H9 (cell line): ENCODE measurements at regions not wholly inside any gene's neighbourhood (a gene's known extent, or its start where the extent isn't known, plus 50 kb on each side); places are given as distances from the start of the nearest gene placed in this dataset.

Experiments used
- DNase-seq: peaks from one replicate; pipeline ENCODE4 v3.0.0-alpha.2; 2017
- H2AFZ ChIP-seq: one replicate; pipeline ENCODE4 v1.6.1; 2013; ENCODE audit warnings: mild to moderate bottlenecking, low read length, control low read depth, moderate library complexity
- H2AK5ac ChIP-seq: 2 replicates; pipeline ENCODE4 v1.6.1; 2013; ENCODE audit warnings: low read length, control low read depth, mixed read lengths; ENCODE audit not compliant: insufficient read length
- H2BK120ac ChIP-seq: one replicate; pipeline ENCODE4 v1.6.1; 2013; ENCODE audit warnings: low read depth, mild to moderate bottlenecking, low read length, control low read depth, inconsistent platforms; ENCODE audit not compliant: poor library complexity, severe bottlenecking
- H2BK12ac ChIP-seq: 2 replicates; pipeline ENCODE4 v1.6.1; 2013; ENCODE audit warnings: low read length, control low read depth, mixed read lengths, low read depth; ENCODE audit not compliant: insufficient read length
- H2BK15ac ChIP-seq: 2 replicates; pipeline ENCODE4 v1.6.1; 2013; ENCODE audit warnings: low read depth, low read length, control low read depth
- H2BK20ac ChIP-seq: one replicate; pipeline ENCODE4 v1.6.1; 2013; ENCODE audit warnings: low read depth, mild to moderate bottlenecking, low read length, control low read depth, inconsistent platforms; ENCODE audit not compliant: poor library complexity, severe bottlenecking
- H2BK5ac ChIP-seq: 2 replicates; pipeline ENCODE4 v1.6.1; 2013; ENCODE audit warnings: low read length, control low read depth, mixed read lengths; ENCODE audit not compliant: insufficient read length
- H3K14ac ChIP-seq: 2 replicates; pipeline ENCODE4 v1.6.1; 2013; ENCODE audit warnings: low read length, control low read depth; ENCODE audit not compliant: insufficient read depth
- H3K18ac ChIP-seq: 2 replicates; pipeline ENCODE4 v1.6.1; 2013; ENCODE audit warnings: low read depth, mild to moderate bottlenecking, mixed read lengths, low read length, control low read depth; ENCODE audit not compliant: insufficient read length
- H3K23ac ChIP-seq: 2 replicates; pipeline ENCODE4 v1.6.1; 2013; ENCODE audit warnings: low read length, control low read depth, mixed read lengths, low read depth; ENCODE audit not compliant: insufficient read length
- H3K23me2 ChIP-seq: 2 replicates; pipeline ENCODE4 v1.6.1; 2013; ENCODE audit warnings: low read depth, mild to moderate bottlenecking, mixed read lengths, low read length, control low read depth; ENCODE audit not compliant: insufficient read length, poor library complexity, severe bottlenecking
- H3K27ac ChIP-seq: 2 replicates; pipeline ENCODE4 v1.5.1; 2013; ENCODE audit warnings: low read length, control low read depth, mixed read lengths, low read depth; ENCODE audit not compliant: insufficient read length
- H3K27me3 ChIP-seq: 2 replicates; pipeline ENCODE4 v1.6.1; 2013; ENCODE audit warnings: low read length, control low read depth, inconsistent platforms; ENCODE audit not compliant: insufficient read depth
- H3K4ac ChIP-seq: 2 replicates; pipeline ENCODE4 v1.6.1; 2013; ENCODE audit warnings: low read depth, mild to moderate bottlenecking, control low read depth, inconsistent platforms, low read length, moderate library complexity
- H3K4me1 ChIP-seq: 2 replicates; pipeline ENCODE4 v1.6.1; 2013; ENCODE audit warnings: low read length, control low read depth, inconsistent platforms; ENCODE audit not compliant: insufficient read depth
- H3K4me2 ChIP-seq: 2 replicates; pipeline ENCODE4 v1.6.1; 2013; ENCODE audit warnings: low read length, control low read depth, mixed read lengths; ENCODE audit not compliant: insufficient read length, insufficient read depth
- H3K56ac ChIP-seq: 2 replicates; pipeline ENCODE4 v1.6.1; 2013; ENCODE audit warnings: low read depth, mild to moderate bottlenecking, mixed read lengths, low read length, control low read depth; ENCODE audit not compliant: insufficient read length
- H3K79me1 ChIP-seq: 2 replicates; pipeline ENCODE4 v1.6.1; 2013; ENCODE audit warnings: low read depth, mild to moderate bottlenecking, moderate library complexity, low read length, control low read depth, inconsistent platforms; ENCODE audit not compliant: insufficient read depth, poor library complexity, severe bottlenecking
- H3K79me2 ChIP-seq: 2 replicates; pipeline ENCODE4 v1.6.1; 2013; ENCODE audit warnings: low read length, control low read depth, inconsistent platforms; ENCODE audit not compliant: insufficient read depth
- H3K9ac ChIP-seq: 2 replicates; pipeline ENCODE4 v1.6.1; 2013; ENCODE audit warnings: low read length, control low read depth, mixed read lengths; ENCODE audit not compliant: insufficient read length; ENCODE audit errors: extremely low read depth
- H3K9me3 ChIP-seq: one replicate; pipeline ENCODE4 v1.6.1; 2013; ENCODE audit warnings: low read depth, low read length, inconsistent platforms; ENCODE audit not compliant: control insufficient read depth
- H3T11ph ChIP-seq: one replicate; pipeline ENCODE4 v1.6.1; 2013; ENCODE audit warnings: mild to moderate bottlenecking, low read length, control low read depth, inconsistent platforms
- H4K20me1 ChIP-seq: one replicate; pipeline ENCODE4 v1.6.1; 2013; ENCODE audit not compliant: control insufficient read depth, insufficient read length, insufficient read depth
- H4K5ac ChIP-seq: 2 replicates; pipeline ENCODE4 v1.6.1; 2013; ENCODE audit warnings: low read depth, mild to moderate bottlenecking, mixed read lengths, low read length, control low read depth; ENCODE audit not compliant: insufficient read length
- H4K8ac ChIP-seq: replicated peaks from 2 replicates; pipeline ENCODE4 v1.6.1; 2013; ENCODE audit warnings: low read length, control low read depth, mixed read lengths, low read depth; ENCODE audit not compliant: insufficient read length
- H4K91ac ChIP-seq: 2 replicates; pipeline ENCODE4 v1.6.1; 2013; ENCODE audit warnings: low read depth, mild to moderate bottlenecking, moderate library complexity, mixed read lengths, low read length, control low read depth; ENCODE audit not compliant: insufficient read length
- H3K27ac Mint-ChIP-seq, 3 experiments: 2 replicates in 2 of 3; 3 replicates in 1 of 3; pipeline ENCODE4 v1.8.0; 2020 to 2021; ENCODE audit warnings: mixed read lengths in 3 of 3, mild to moderate bottlenecking in 1 of 3, moderate library complexity in 1 of 3
- H3K27me3 Mint-ChIP-seq: 2 replicates; pipeline ENCODE4 v1.8.0; 2021; ENCODE audit warnings: low read depth, mild to moderate bottlenecking, moderate library complexity, mixed read lengths
- H3K36me3 Mint-ChIP-seq, 3 experiments: 2 replicates in 2 of 3; 3 replicates in 1 of 3; pipeline ENCODE4 v1.8.0; 2020 to 2021; ENCODE audit warnings: low read depth in 3 of 3, mixed read lengths in 3 of 3; ENCODE audit not compliant: insufficient read depth in 1 of 3
- H3K4me1 Mint-ChIP-seq, 2 experiments: 2 replicates each; pipeline ENCODE4 v1.8.0; 2020; ENCODE audit warnings: mixed read lengths in 2 of 2
- H3K4me3 Mint-ChIP-seq, 2 experiments: 2 replicates in 1 of 2; 3 replicates in 1 of 2; pipeline ENCODE4 v1.8.0; 2020 to 2021; ENCODE audit warnings: mild to moderate bottlenecking in 2 of 2, mixed read lengths in 2 of 2, moderate library complexity in 1 of 2
- H3K9me3 Mint-ChIP-seq, 2 experiments: 2 replicates in 1 of 2; 3 replicates in 1 of 2; pipeline ENCODE4 v1.8.0; 2020; ENCODE audit warnings: mild to moderate bottlenecking in 2 of 2, mixed read lengths in 2 of 2, moderate library complexity in 1 of 2
- TF ChIP-seq, protein P1 (sequence below): fragments of 200-600 bp; sonication (generic); conservative IDR thresholded peaks from 3 replicates; pipeline ENCODE4 v1.8.0; 2021; ENCODE audit warnings: antibody characterized with exemption, mild to moderate bottlenecking

DNA sequence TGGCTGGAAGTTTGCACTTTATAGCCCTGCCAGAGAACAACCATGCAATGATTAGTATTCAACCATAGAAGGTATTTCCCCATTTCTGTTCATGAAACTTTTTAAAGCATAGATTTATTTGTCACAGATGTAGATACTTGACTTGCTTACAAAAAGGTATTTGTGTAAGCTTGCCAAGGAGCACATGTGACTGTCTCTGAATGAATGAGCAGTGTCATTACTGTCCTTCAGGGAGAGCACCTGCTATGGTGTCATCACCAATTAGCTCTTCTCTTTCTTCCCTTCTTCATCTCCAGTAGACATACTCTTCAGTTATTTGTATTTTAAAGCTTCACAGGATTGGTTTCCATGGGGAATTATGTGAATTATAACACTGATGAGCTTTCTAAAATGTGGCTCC is 1064.7 kb upstream of the GRIA3 start:
- Histone ChIP-seq H3K23ac (no peak overlapping the region), H3K4me2 (no peak overlapping the region), H3K23me2 (no peaks in the 10 kb centered on the region), H4K5ac (no peak overlapping the region), H3K9ac (no peak overlapping the region), H3K18ac (no peak overlapping the region), H3K4me1 (no peaks in the 10 kb centered on the region; the same call in 1 of the 2 replicates), H4K20me1 (no peaks in the 10 kb centered on the region), H2BK120ac (no peak overlapping the region), H3K79me2 (no peaks in the 10 kb centered on the region), H2BK5ac (no peak overlapping the region), H2BK20ac (no peak overlapping the region), H3K14ac (no peak overlapping the region), H3K79me1 (no peaks in the 10 kb centered on the region), H3K56ac (no peak overlapping the region), H2AFZ (no peak overlapping the region), H3T11ph (no peak overlapping the region), H2BK15ac (no peak overlapping the region), H4K91ac (no peak overlapping the region), H3K27me3 (no peaks in the 10 kb centered on the region), H2BK12ac (no peak overlapping the region), H4K8ac (no peak overlapping the region), H3K4ac (no peak overlapping the region), H3K27ac (no peak overlapping the region), H2AK5ac (no peak overlapping the region), H3K9me3 (no peaks in the 10 kb centered on the region)
- Mint-ChIP-seq H3K4me1 (peaks cover 7 to 10% of the 10 kb centered on the region in 2 experiments), H3K4me3 (no peak overlapping the region), H3K9me3 (no peaks in the 10 kb centered on the region), H3K27me3 (no peaks in the 10 kb centered on the region), H3K27ac (no peak overlapping the region), H3K36me3 (peaks cover 0 to under 1% (median 0%) of the 10 kb centered on the region in 3 experiments; a peak in 1 of 7 replicates)
- TF ChIP-seq, protein P1, sequence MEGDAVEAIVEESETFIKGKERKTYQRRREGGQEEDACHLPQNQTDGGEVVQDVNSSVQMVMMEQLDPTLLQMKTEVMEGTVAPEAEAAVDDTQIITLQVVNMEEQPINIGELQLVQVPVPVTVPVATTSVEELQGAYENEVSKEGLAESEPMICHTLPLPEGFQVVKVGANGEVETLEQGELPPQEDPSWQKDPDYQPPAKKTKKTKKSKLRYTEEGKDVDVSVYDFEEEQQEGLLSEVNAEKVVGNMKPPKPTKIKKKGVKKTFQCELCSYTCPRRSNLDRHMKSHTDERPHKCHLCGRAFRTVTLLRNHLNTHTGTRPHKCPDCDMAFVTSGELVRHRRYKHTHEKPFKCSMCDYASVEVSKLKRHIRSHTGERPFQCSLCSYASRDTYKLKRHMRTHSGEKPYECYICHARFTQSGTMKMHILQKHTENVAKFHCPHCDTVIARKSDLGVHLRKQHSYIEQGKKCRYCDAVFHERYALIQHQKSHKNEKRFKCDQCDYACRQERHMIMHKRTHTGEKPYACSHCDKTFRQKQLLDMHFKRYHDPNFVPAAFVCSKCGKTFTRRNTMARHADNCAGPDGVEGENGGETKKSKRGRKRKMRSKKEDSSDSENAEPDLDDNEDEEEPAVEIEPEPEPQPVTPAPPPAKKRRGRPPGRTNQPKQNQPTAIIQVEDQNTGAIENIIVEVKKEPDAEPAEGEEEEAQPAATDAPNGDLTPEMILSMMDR = no peak
- DNase-seq = no peak
